Right lobe of liver (tissue), 6 donors: ENCODE measurements at regions not wholly inside any gene's neighbourhood (a gene's known extent, or its start where the extent isn't known, plus 50 kb on each side); places are given as distances from the start of the nearest gene placed in this dataset.

Experiments used
- ATAC-seq, 4 donors: fragments of 200-7000 bp; cut with Tn5 transposase; one replicate each; pipeline ENCODE4 v1.9.1; 2020; ENCODE audit warnings: mild to moderate bottlenecking in 4 of 4, moderate library complexity in 4 of 4
- DNase-seq, 3 donors: peaks; one replicate each; pipeline ENCODE4 v3.0.0-alpha.2; 2020
- H3K27ac ChIP-seq, 3 donors: fragments of 200-600 bp; one replicate each; pipeline ENCODE4 v1.8.0; 2022
- H3K27me3 ChIP-seq, 2 donors: fragments of 200-600 bp; one replicate each; pipeline ENCODE4 v1.8.0; 2022
- H3K36me3 ChIP-seq, 4 donors: fragments of 200-600 bp; sonication (generic) in 1 of 4; one replicate each; pipeline versions ENCODE4 v1.5.1 to v1.8.0; 2017 to 2022; ENCODE audit warnings: control low read depth in 1 of 4
- H3K4me1 ChIP-seq, 4 donors: fragments of 200-600 bp; sonication (generic) in 1 of 4; one replicate each; pipeline versions ENCODE4 v1.5.1 to v1.8.0; 2017 to 2022; ENCODE audit warnings: control low read depth in 1 of 4
- H3K4me3 ChIP-seq, 3 donors: fragments of 200-600 bp; one replicate each; pipeline ENCODE4 v1.8.0; 2022
- H3K9me3 ChIP-seq, 4 donors: fragments of 200-600 bp; sonication (generic) in 1 of 4; one replicate each; pipeline versions ENCODE4 v1.5.1 to v1.8.0; 2017 to 2022; ENCODE audit warnings: control low read depth in 1 of 4
- POLR2A ChIP-seq: fragments of 450-650 bp; IDR thresholded peaks from one replicate; pipeline ENCODE4 v1.6.1; 2017; ENCODE audit warnings: antibody characterized with exemption, mild to moderate bottlenecking
- WGBS: methylation state at CpG from one replicate; pipeline ENCODE4 v1.1.6; 2018; ENCODE audit warnings: low coverage, low lambda C conversion rate; ENCODE audit not compliant: insufficient coverage; ENCODE audit errors: missing lambda C conversion rate; 5-methylcytosine and 5-hydroxymethylcytosine counted together
- intact Hi-C, 2 donors: fragments of 100-400 bp; cut with DNase I; formaldehyde crosslinking; loops; one replicate each; pipeline versions ENCODE4 v1.11.2 to v1.14.1; 2022
- TF ChIP-seq, protein P1 (sequence below), 4 donors: fragments of 200-600 bp in 3 of 4; fragments of 450-650 bp in 1 of 4; IDR thresholded peaks; one replicate each; pipeline versions ENCODE4 v1.5.1 to v1.8.0; 2016 to 2022; ENCODE audit warnings: antibody characterized with exemption in 4 of 4, mild to moderate bottlenecking in 2 of 4
- donor health status: DM: no; HTN: yes; CAD: no.
- donor health status: DM: no; HTN: no; CAD: no.
- donor health status: DM: no; HTN: no; CAD: no.
- donor health status: DM: no; HTN: yes; CAD: no.
- donor health status: DM: no; HTN: yes; CAD: no.

- no peak for TF ChIP-seq POLR2A
- no peak overlapping the region for H3K27ac ChIP-seq
- no peak overlapping the region for H3K4me3 ChIP-seq
- no peaks in the 10 kb centered on the region for H3K9me3 ChIP-seq
- H3K36me3 ChIP-seq = no peaks in the 10 kb centered on the region
- no peaks in the 10 kb centered on the region for H3K27me3 ChIP-seq
- ATAC-seq (no peak), DNase-seq (no peak)
- intact Hi-C loops = no loop called here
- WGBS = 28% methylated on average over 7 of the region's 8 CpGs
- no peaks in the 10 kb centered on the region for H3K4me1 ChIP-seq
Measured at GRCh38 chr2:5285872-5286769, 406.1 kb upstream of the SOX11 start.

DNA sequence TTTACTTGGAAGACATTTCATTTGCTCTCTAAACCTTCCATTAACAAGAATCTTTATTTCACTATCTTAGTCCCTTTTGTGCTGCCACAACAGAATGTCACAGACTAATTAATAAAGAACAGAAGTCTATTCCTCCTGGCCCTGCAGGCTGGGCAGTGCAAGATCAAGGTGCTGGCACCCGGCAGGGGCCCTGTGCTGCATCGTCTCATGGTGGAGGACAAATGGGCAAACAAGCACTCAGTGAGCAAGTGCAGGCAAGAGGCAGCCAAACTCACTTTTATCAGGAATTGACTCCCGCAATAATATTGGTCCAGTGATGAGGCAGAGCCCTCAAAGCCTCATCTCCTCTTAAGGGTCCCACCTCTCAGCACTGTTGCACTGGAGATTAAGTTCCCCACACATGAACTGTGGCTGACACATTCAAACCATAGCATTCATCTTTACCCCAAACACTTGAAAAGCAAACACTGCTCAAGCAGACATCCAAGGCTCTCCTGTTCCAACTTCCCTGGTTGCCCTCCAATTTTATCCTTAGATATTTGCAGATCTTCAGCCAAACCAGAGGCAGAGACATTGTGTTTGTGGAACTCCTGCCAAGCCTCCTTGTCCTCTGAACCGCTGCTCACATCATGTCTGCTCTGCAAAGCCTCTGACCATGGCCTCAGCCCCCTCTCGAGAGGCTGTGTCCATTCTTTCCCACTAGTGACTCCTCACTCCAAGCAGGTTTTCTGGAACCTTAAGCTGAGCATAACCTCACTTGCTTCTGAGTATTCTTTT lies 404.4 kb upstream of the SOX11 start:
- ATAC-seq = no peak
- 46% methylated on average over 5 of the region's 5 CpGs for WGBS
- Histone ChIP-seq H3K36me3 (no peaks in the 10 kb centered on the region), H3K27ac (no peak overlapping the region), H3K4me1 (no peaks in the 10 kb centered on the region), H3K4me3 (no peak overlapping the region), H3K9me3 (no peaks in the 10 kb centered on the region), H3K27me3 (no peaks in the 10 kb centered on the region)
- DNase-seq = no peak
- no peak for TF ChIP-seq POLR2A
- TF ChIP-seq, protein P1, sequence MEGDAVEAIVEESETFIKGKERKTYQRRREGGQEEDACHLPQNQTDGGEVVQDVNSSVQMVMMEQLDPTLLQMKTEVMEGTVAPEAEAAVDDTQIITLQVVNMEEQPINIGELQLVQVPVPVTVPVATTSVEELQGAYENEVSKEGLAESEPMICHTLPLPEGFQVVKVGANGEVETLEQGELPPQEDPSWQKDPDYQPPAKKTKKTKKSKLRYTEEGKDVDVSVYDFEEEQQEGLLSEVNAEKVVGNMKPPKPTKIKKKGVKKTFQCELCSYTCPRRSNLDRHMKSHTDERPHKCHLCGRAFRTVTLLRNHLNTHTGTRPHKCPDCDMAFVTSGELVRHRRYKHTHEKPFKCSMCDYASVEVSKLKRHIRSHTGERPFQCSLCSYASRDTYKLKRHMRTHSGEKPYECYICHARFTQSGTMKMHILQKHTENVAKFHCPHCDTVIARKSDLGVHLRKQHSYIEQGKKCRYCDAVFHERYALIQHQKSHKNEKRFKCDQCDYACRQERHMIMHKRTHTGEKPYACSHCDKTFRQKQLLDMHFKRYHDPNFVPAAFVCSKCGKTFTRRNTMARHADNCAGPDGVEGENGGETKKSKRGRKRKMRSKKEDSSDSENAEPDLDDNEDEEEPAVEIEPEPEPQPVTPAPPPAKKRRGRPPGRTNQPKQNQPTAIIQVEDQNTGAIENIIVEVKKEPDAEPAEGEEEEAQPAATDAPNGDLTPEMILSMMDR (IDR thresholded peaks at IDR 0.05) = no peak
- intact Hi-C loops = no loop called here

DNA sequence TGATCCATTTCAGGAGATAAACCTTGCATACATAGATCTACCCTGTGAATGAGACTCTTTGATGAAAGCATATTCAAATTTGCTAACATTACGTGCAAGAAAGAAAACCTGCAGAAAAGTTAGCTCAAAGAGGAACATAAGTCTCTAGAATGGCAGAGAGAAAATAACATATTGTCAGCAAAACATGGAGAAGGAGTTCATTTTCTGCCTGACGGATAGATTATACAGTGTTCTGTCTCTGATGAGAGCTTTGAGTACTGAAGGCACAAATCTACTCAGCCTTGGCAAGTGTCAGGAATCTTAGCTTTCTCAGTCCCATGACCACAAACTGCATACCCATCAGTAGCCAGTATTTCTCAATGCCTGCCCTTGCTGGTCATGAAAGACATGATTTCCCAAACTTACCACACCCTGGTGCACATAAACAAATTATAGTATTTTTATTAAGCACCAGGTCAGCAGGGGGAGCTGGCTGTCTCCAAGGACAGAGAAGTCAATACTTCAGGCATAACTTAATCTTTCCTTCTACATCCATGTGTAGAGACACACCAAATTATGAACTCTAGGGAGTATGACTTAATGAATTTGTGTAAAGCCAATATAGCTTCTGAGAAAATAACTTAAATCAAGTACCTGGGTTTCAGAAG lies 401.2 kb upstream of the SOX11 start:
- ATAC-seq = no peak
- WGBS = 20% methylated on average over 2 of the region's 2 CpGs

GRCh38 chr2:5304640-5305039 lies 387.5 kb upstream of the SOX11 start:
- no peaks in the 10 kb centered on the region for H3K9me3 ChIP-seq
- DNase-seq (no peak), ATAC-seq (no peak)
- H3K36me3 ChIP-seq = no peaks in the 10 kb centered on the region
- no peaks in the 10 kb centered on the region for H3K27me3 ChIP-seq
- 76% methylated on average over 1 of the region's 1 CpG for WGBS
- TF ChIP-seq, protein P1 (IDR thresholded peaks at IDR 0.05) = no peak
- TF ChIP-seq POLR2A = no peak
- no peak overlapping the region for H3K4me3 ChIP-seq
- no peaks in the 10 kb centered on the region for H3K4me1 ChIP-seq
- H3K27ac ChIP-seq = no peak overlapping the region
- intact Hi-C loops = no loop called here

More for the DNA sequence above, 401.2 kb upstream of the SOX11 start:
- Histone ChIP-seq H3K9me3 (no peaks in the 10 kb centered on the region), H3K4me3 (no peak overlapping the region), H3K4me1 (no peaks in the 10 kb centered on the region), H3K27me3 (no peaks in the 10 kb centered on the region), H3K27ac (no peak overlapping the region), H3K36me3 (no peaks in the 10 kb centered on the region)
- TF ChIP-seq, protein P1 (IDR thresholded peaks at IDR 0.05) = no peak
- TF ChIP-seq POLR2A = no peak
- intact Hi-C loops = no loop called here
- no peak for DNase-seq
